ENCODE measurements at regions not wholly inside any gene's neighbourhood (a gene's known extent, or its start where the extent isn't known, plus 50 kb on each side); places are given as distances from the start of the nearest gene placed in this dataset.

GRCh38 chr3:194205675-194206133, 69.8 kb downstream of the HES1 start:
- peak; percentile 37 to 66 (median 58) for ATAC-seq
- WGBS, 2 donors = 57 to 70% methylated on average over 8 of the region's 8 CpGs
- Histone ChIP-seq H3K4me3 (no peak overlapping the region), H3K4me1 (peaks cover 0 to 2% (median 0%) of the 10 kb centered on the region in 3 donors), H3K9me3 (no peaks in the 10 kb centered on the region), H3K27me3 (no peaks in the 10 kb centered on the region), H3K27ac (peak overlapping the region in 2 of 4 donors; percentile 41 to 61), H3K36me3 (no peaks in the 10 kb centered on the region)
- intact Hi-C loops (cut with DNase I) = no loop called here
- no peak for DNase-seq
- FAIRE-seq = no peak
- TF ChIP-seq, protein P1, sequence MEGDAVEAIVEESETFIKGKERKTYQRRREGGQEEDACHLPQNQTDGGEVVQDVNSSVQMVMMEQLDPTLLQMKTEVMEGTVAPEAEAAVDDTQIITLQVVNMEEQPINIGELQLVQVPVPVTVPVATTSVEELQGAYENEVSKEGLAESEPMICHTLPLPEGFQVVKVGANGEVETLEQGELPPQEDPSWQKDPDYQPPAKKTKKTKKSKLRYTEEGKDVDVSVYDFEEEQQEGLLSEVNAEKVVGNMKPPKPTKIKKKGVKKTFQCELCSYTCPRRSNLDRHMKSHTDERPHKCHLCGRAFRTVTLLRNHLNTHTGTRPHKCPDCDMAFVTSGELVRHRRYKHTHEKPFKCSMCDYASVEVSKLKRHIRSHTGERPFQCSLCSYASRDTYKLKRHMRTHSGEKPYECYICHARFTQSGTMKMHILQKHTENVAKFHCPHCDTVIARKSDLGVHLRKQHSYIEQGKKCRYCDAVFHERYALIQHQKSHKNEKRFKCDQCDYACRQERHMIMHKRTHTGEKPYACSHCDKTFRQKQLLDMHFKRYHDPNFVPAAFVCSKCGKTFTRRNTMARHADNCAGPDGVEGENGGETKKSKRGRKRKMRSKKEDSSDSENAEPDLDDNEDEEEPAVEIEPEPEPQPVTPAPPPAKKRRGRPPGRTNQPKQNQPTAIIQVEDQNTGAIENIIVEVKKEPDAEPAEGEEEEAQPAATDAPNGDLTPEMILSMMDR (IDR thresholded peaks at IDR 0.05) = no peak

DNA sequence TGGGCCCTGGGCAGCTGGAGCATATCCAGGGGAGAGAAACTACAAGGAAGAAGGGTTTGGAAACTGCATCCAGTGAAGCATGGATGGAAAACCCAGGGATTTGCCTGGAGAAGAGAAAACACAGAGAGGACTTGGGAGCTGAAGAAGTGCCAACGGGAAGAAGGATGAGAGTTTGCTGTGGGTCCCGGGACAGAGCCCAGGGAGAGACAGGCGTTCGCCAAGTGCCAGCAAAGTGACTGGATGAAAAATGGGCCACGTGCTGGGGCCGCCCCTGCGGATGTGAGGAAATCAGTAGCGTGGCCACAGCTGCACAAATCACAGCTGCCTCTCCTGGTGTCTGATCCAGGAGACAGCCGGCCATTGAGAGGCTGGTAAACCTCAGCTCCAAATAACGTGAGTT, 70.4 kb downstream of the HES1 start:
- Histone ChIP-seq H3K4me3 (no peak overlapping the region), H3K27ac (peak overlapping the region in 2 of 4 donors; percentile 41 to 61), H3K27me3 (no peaks in the 10 kb centered on the region), H3K36me3 (no peaks in the 10 kb centered on the region), H3K9me3 (no peaks in the 10 kb centered on the region), H3K4me1 (no peaks in the 10 kb centered on the region)
- peak; percentile 59 to 87 (median 82) for ATAC-seq
- intact Hi-C loops (cut with DNase I) = no loop called here
- peak in 4 of 6 donors; percentile 35 to 60 (median 50) for DNase-seq
- no peak for FAIRE-seq
- TF ChIP-seq, protein P1 (IDR thresholded peaks at IDR 0.05) = no peak
- WGBS, 2 donors = 34 to 35% methylated on average over 10 of the region's 10 CpGs

DNA sequence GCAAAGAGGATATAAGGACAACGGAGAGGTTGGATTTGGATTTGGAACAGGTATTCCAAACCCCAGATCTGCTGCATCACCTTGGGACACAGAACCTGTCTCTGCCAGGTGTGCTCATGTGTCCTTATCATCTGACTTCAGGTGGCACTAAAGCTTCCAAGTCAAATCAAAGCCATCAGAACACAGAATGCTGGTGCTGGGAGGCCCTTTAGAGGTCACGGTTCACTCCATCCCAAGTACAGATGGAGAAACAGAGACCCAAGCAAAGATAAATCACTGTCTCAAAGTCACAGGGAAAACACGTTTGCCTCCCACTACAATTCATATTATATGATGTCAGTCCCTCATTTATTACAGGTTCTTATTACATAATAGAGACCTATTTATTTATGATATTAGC, 72.8 kb downstream of the HES1 start:
- Histone ChIP-seq H3K36me3 (no peaks in the 10 kb centered on the region), H3K9me3 (no peaks in the 10 kb centered on the region), H3K27ac (no peak overlapping the region), H3K4me1 (no peaks in the 10 kb centered on the region), H3K27me3 (no peaks in the 10 kb centered on the region), H3K4me3 (no peak overlapping the region)
- TF ChIP-seq, protein P1 (IDR thresholded peaks at IDR 0.05) = no peak
- no peak for ATAC-seq
- DNase-seq = no peak
- no peak for FAIRE-seq
- intact Hi-C loops (cut with DNase I) = no loop called here
- 49 to 54% methylated on average over 3 of the region's 3 CpGs for WGBS, 2 donors

DNA sequence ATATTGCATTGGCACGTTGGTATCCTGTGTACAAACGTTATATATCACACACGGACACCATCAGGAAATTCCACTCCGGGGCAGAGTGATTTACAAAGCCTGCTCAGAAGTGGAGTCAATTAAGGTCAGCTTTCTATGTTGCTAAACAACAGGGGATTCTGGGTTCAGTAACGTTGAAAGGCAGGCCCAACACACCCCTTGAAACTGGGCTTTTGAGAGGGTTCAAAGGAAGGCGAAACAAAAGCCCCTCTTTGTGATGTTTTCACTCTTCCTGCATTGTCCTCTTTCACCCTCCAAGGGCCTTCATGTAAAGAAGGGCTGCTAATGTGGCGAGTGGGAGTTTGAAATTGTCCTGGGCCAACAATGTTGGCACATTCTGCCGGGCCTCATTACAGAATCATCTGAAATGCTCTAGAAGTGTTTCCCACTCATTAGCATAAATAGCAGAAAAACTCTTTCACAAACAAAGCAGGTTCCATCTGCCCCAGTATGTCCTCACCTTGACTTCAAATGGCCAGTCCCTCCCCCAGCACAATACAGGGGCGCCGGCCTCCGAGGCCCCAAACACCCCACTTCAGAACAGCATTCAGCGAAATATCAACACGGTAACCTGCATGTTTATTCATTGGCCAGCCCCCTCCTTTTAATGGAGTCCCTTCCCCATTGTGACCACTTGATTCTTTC, 76.4 kb downstream of the HES1 start:
- TF ChIP-seq, protein P1 (IDR thresholded peaks at IDR 0.05) = no peak
- ATAC-seq (no peak), DNase-seq (no peak), FAIRE-seq (no peak)
- Histone ChIP-seq H3K4me1 (no peaks in the 10 kb centered on the region), H3K27ac (no peak overlapping the region), H3K9me3 (no peaks in the 10 kb centered on the region), H3K36me3 (no peaks in the 10 kb centered on the region), H3K27me3 (no peaks in the 10 kb centered on the region), H3K4me3 (no peak overlapping the region)
- WGBS, 2 donors = 72 to 76% methylated on average over 13 of the region's 13 CpGs
- intact Hi-C loops (cut with DNase I) = no loop called here

DNA sequence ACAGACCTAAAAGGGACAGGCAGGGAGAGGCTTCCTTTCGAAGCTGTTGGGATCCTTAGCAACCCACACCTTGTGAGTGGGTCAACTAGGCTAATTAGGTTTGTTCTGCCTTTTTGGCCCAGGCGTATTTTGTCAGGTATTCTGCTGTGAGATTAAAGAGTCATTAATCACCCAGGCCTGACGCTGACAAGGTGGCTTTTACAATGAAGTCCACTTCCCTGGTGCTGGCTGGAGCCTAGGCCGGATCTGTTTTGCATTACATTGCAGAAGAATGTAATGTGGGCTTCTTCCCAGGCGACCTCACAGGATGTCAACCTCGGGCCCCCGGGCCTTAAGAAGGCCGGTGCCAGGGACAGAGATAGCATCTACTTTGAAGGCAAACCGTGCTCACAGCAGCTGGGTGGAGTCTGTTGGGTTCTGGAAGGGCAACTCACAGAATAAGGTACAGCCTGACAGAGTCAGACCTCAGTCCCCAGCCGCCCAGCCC, 76.9 kb downstream of the HES1 start:
- Histone ChIP-seq H3K36me3 (no peaks in the 10 kb centered on the region), H3K27me3 (no peaks in the 10 kb centered on the region), H3K9me3 (no peaks in the 10 kb centered on the region), H3K4me1 (no peaks in the 10 kb centered on the region), H3K4me3 (no peak overlapping the region), H3K27ac (no peak overlapping the region)
- intact Hi-C loops (cut with DNase I) = no loop called here
- DNase-seq (no peak), ATAC-seq (peak; percentile 31 to 83 (median 71)), FAIRE-seq (no peak)
- WGBS, 2 donors = 33 to 40% methylated on average over 10 of the region's 10 CpGs
- TF ChIP-seq, protein P1 (IDR thresholded peaks at IDR 0.05) = no peak

Data from pancreas (tissue), 10 donors.